Endothelial cell of umbilical vein (primary cell): ENCODE measurements at regions not wholly inside any gene's neighbourhood (a gene's known extent, or its start where the extent isn't known, plus 50 kb on each side); places are given as distances from the start of the nearest gene placed in this dataset.

Experiments used
- BruUV-seq: library from RNA; stranded (reverse); fragments of 400-500 nt; replicated peaks from 2 replicates; lab custom pipeline; 2021; lab: Mats Ljungman, UMichigan
- CTCF ChIA-PET: fragments of 300-600, 350-600 bp; sonication (Branson Sonifier 250); formaldehyde crosslinking; loops from one replicate; lab custom pipeline; 2021; ENCODE audit warnings: antibody characterized with exemption, inconsistent platforms; lab: Charles Lee
- POLR2A ChIA-PET: fragments of 300-600, 350-600 bp; sonication (Branson Sonifier 250); formaldehyde crosslinking; loops from one replicate; lab custom pipeline; 2021; ENCODE audit warnings: antibody characterized with exemption, inconsistent platforms; lab: Charles Lee
- DNase-seq: peaks from one replicate; pipeline ENCODE4 v3.0.0-alpha.2; 2011; ENCODE audit warnings: low read depth, low spot score
- FAIRE-seq: peaks from 2 replicates; lab custom pipeline; 2011; peaks lifted over from hg19 to GRCh38; lab: Jason Lieb, UNC
- H2AFZ ChIP-seq: 2 replicates; pipeline ENCODE4 v1.6.0; 2012; ENCODE audit warnings: low read depth, low read length, control low read depth, inconsistent platforms
- H3K27ac ChIP-seq: 2 replicates; pipeline ENCODE4 v1.5.1; 2011; ENCODE audit warnings: low read depth, mild to moderate bottlenecking, control low read depth, low read length, moderate library complexity; ENCODE audit not compliant: insufficient read depth
- H3K27me3 ChIP-seq, 2 experiments: 2 replicates each; pipeline versions ENCODE4 v1.6.0 to v1.6.1; 2011; ENCODE audit warnings: low read length in 2 of 2, mixed read lengths in 1 of 2; ENCODE audit not compliant: control insufficient read depth in 2 of 2, insufficient read depth in 2 of 2
- H3K36me3 ChIP-seq, 2 experiments: 2 replicates in 1 of 2; 3 replicates in 1 of 2; pipeline ENCODE4 v1.5.1; 2011; ENCODE audit warnings: low read length in 2 of 2, mild to moderate bottlenecking in 1 of 2, moderate library complexity in 1 of 2; ENCODE audit not compliant: control insufficient read depth in 2 of 2, insufficient read depth in 2 of 2; ENCODE audit errors: extremely low read depth in 1 of 2
- H3K4me1 ChIP-seq: 3 replicates; pipeline ENCODE4 v1.5.1; 2011; ENCODE audit warnings: mild to moderate bottlenecking, low read length; ENCODE audit not compliant: control insufficient read depth, insufficient read depth; ENCODE audit errors: extremely low read depth
- H3K4me2 ChIP-seq: 2 replicates; pipeline ENCODE4 v1.6.1; 2011; ENCODE audit warnings: low read length, control low read depth, mixed read lengths; ENCODE audit not compliant: insufficient read depth
- H3K4me3 ChIP-seq, 3 experiments: fragments of 200-600 bp in 1 of 3; sonication (generic), shearing (Covaris generic) in 1 of 3; replicated peaks in 1 of 3; 2 replicates each; pipeline ENCODE4 v1.5.1; 2011 to 2016; ENCODE audit warnings: control low read depth in 3 of 3, low read length in 3 of 3, mild to moderate bottlenecking in 2 of 3, inconsistent platforms in 1 of 3, low read depth in 1 of 3, moderate library complexity in 1 of 3; ENCODE audit not compliant: insufficient read depth in 1 of 3
- H3K79me2 ChIP-seq: 2 replicates; pipeline ENCODE4 v1.6.0; 2012; ENCODE audit warnings: low read length, inconsistent platforms; ENCODE audit not compliant: control insufficient read depth, insufficient read depth
- H3K9ac ChIP-seq: replicated peaks from 2 replicates; pipeline ENCODE3; 2011; ENCODE audit warnings: low read length, control low read depth; ENCODE audit not compliant: insufficient read depth; ENCODE audit errors: extremely low read depth
- H3K9me1 ChIP-seq: replicated peaks from 3 replicates; pipeline ENCODE4 v1.6.0; 2011; ENCODE audit warnings: mild to moderate bottlenecking, low read length; ENCODE audit not compliant: control insufficient read depth, insufficient read depth; ENCODE audit errors: extremely low read depth
- H3K9me3 ChIP-seq: replicated peaks from 2 replicates; pipeline ENCODE4 v1.5.1; 2012; ENCODE audit warnings: low read length, inconsistent platforms; ENCODE audit not compliant: control insufficient read depth, insufficient read depth
- H4K20me1 ChIP-seq: replicated peaks from 2 replicates; pipeline ENCODE3; 2011; ENCODE audit warnings: mild to moderate bottlenecking, low read length; ENCODE audit not compliant: control insufficient read depth, insufficient read depth; ENCODE audit errors: extremely low read depth
- EZH2 ChIP-seq: IDR thresholded peaks from 2 replicates; pipeline ENCODE4 v1.6.1; 2012; ENCODE audit warnings: borderline replicate concordance, low read depth, mild to moderate bottlenecking, moderate library complexity, low read length, inconsistent platforms; ENCODE audit not compliant: severe bottlenecking
- FOS ChIP-seq: IDR thresholded peaks from 2 replicates; pipeline ENCODE4 v1.6.1; 2011; ENCODE audit warnings: mild to moderate bottlenecking, low read length, moderate library complexity, borderline replicate concordance; ENCODE audit not compliant: insufficient read depth
- GATA2 ChIP-seq: IDR thresholded peaks from 2 replicates; pipeline ENCODE4 v1.7.0; 2011; ENCODE audit warnings: low read depth, mild to moderate bottlenecking, moderate library complexity, mixed read lengths, low read length; ENCODE audit not compliant: insufficient read length, insufficient read depth
- JUN ChIP-seq: IDR thresholded peaks from 2 replicates; pipeline ENCODE4 v1.6.1; 2011; ENCODE audit warnings: borderline replicate concordance, low read depth; ENCODE audit not compliant: insufficient read length, insufficient read depth
- MYC ChIP-seq: IDR thresholded peaks from one replicate; pipeline ENCODE4 v1.6.1; 2011; ENCODE audit warnings: mild to moderate bottlenecking, low read depth, low read length
- POLR2A ChIP-seq: IDR thresholded peaks from 2 replicates; pipeline ENCODE4 v1.6.1; 2012; ENCODE audit warnings: low read depth, mild to moderate bottlenecking, control low read depth, low read length
- POLR2AphosphoS5 ChIP-seq: IDR thresholded peaks from 2 replicates; pipeline ENCODE4 v1.6.1; 2012; ENCODE audit warnings: low read depth, mild to moderate bottlenecking, control low read depth, low read length, moderate library complexity; ENCODE audit not compliant: insufficient read depth
- dilution Hi-C: fragments of 300-500 bp; cut with MboI; formaldehyde crosslinking; loops from one replicate; pipeline ENCODE4 v1.15.0; 2019; ENCODE audit warnings: low sequenced_read_pairs; ENCODE audit not compliant: extremely low pct_ligation_motif_present
- intact Hi-C: fragments of 100-400 bp; cut with micrococcal nuclease; formaldehyde crosslinking; loops from one replicate; pipeline ENCODE4 v1.10.0; 2022
- TF ChIP-seq, protein P1 (sequence below): IDR thresholded peaks from 2 replicates; pipeline ENCODE4 v1.6.1; 2011; ENCODE audit not compliant: insufficient read depth, insufficient read length
- TF ChIP-seq, protein P2 (sequence below), 2 donors: IDR thresholded peaks; 1 replicate in 1 of 2; 2 replicates in 1 of 2; pipeline ENCODE4 v1.5.1; 2011; ENCODE audit warnings: low read length in 2 of 2, mild to moderate bottlenecking in 2 of 2, moderate library complexity in 2 of 2, control low read depth in 1 of 2, inconsistent platforms in 1 of 2, low read depth in 1 of 2; ENCODE audit not compliant: insufficient read depth in 1 of 2; ENCODE audit errors: extremely low read depth in 1 of 2

DNA sequence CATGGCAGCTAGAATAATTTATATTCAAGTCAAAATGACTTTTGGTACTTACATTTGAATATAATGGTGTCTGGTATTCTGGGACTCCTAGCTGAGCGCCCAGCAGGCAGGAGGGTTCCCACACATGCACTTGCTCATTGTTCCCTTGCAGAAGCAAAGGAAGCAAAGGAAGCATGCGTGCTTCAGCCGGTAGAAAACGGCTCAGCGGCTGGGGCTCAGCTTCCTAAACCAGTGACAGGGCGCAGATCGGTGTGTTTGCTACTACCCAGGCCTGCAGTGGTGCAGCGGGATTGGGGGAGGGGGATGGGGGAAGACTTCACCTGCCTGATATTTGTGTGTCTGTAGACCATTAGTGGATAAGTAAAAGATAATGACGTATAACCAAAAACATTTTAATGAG, 978.3 kb upstream of the TENM3 start:
- dilution Hi-C loops (no loop called here), intact Hi-C loops (no loop called here)
- Histone ChIP-seq H3K27me3 (no peaks in the 10 kb centered on the region), H3K4me2 (no peak overlapping the region), H3K4me3 (no peak overlapping the region), H3K27ac (no peak overlapping the region), H3K9me3 (peaks cover 2% of the 10 kb centered on the region), H4K20me1 (no peaks in the 10 kb centered on the region), H3K36me3 (no peaks in the 10 kb centered on the region), H3K9me1 (no peaks in the 10 kb centered on the region), H3K9ac (no peak overlapping the region), H3K79me2 (no peaks in the 10 kb centered on the region), H2AFZ (no peak overlapping the region), H3K4me1 (no peaks in the 10 kb centered on the region)
- DNase-seq (no peak), FAIRE-seq (no peak)
- ChIA-PET POLR2A (no interaction called here), CTCF (no interaction called here)
- BruUV-seq = no TSS peak
- TF ChIP-seq, protein P1, sequence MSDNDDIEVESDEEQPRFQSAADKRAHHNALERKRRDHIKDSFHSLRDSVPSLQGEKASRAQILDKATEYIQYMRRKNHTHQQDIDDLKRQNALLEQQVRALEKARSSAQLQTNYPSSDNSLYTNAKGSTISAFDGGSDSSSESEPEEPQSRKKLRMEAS = no peak
- TF ChIP-seq POLR2AphosphoS5 = no peak
- TF ChIP-seq, protein P2, sequence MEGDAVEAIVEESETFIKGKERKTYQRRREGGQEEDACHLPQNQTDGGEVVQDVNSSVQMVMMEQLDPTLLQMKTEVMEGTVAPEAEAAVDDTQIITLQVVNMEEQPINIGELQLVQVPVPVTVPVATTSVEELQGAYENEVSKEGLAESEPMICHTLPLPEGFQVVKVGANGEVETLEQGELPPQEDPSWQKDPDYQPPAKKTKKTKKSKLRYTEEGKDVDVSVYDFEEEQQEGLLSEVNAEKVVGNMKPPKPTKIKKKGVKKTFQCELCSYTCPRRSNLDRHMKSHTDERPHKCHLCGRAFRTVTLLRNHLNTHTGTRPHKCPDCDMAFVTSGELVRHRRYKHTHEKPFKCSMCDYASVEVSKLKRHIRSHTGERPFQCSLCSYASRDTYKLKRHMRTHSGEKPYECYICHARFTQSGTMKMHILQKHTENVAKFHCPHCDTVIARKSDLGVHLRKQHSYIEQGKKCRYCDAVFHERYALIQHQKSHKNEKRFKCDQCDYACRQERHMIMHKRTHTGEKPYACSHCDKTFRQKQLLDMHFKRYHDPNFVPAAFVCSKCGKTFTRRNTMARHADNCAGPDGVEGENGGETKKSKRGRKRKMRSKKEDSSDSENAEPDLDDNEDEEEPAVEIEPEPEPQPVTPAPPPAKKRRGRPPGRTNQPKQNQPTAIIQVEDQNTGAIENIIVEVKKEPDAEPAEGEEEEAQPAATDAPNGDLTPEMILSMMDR (IDR thresholded peaks at IDR 0.05; ENCODE audit: extremely low read depth in 1 of 2, insufficient read depth in 1 of 2, low read depth in 1 of 2, low read length in 2 of 2) = no peak
- no peak for TF ChIP-seq FOS
- no peak for TF ChIP-seq EZH2
- TF ChIP-seq POLR2A = no peak
- TF ChIP-seq MYC = no peak
- no peak for TF ChIP-seq GATA2
- TF ChIP-seq JUN = no peak
